ENCODE measurements at regions not wholly inside any gene's neighbourhood (a gene's known extent, or its start where the extent isn't known, plus 50 kb on each side); places are given as distances from the start of the nearest gene placed in this dataset.

DNA sequence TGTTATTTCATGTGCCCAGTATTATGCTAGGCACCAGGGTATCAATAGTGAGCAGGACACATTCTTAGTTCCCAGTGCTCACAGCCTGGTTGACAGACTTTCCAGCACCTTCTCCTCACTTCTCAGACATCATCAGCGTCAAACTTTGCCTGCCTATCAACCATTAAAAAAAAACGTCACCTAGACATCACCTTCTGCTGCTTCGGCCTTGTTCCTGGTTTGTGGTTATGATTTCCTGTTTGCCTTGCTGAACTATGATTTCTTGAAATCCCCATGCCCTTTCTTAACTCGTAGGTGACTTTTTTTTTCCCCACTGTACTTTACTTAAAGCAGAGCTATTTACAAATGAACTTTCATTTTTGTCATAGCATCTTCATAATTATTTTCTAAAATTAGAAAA, 60.4 kb upstream of the NABP1 start:
- no peak for DNase-seq

DNA sequence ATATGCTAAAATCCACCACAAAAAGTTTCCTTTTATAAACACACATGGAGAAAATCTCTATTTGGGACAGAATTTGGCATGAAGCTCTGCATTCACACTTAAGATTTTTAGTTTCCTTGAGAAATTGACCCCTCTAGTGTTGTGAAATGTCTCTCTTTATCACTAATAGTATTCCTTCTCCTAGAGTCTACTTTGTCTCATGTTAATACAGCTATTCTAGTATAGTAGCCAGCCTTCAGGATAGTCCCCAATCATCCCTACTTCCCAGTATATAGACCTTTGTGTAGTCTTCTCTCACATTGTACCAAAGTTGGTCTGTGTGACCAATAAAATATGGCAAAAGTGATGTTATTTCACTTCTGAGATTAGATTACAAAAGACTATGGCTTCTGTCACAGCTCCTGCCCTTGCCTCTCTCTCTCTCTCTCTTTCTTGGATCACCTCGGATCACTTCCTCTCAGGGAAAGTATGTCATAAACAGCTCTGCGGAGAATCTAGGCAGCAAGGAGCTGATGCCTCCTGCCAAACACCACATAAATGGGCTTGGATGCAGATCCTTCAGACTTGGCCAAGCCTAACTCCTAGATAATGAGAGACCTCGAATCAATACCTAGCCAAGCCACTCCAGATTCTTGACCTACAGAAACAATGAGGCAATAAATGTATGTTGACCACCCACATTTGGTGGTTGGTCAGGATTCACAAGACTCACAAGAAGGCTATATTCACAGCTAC, 59.7 kb upstream of the NABP1 start:
- no peak for DNase-seq

DNA sequence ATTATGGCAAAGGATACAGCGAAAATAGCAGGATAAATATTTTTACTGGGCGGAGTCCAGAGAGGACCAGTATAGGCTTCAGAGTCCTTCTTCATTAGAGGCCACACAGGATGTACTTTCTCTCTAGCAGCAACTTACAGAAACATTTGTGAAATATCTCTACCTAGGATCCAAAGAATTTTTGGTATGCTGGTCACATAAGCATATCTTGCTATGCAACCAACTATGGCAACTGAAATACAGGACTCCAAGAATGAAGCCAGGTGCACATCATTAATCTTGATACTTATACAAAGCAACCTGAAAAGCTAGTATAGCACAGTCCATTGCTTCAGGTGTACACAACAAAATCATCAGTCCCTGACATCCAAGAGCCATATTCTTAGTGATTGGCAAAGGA, 59.1 kb upstream of the NABP1 start:
- DNase-seq: no peak

DNA sequence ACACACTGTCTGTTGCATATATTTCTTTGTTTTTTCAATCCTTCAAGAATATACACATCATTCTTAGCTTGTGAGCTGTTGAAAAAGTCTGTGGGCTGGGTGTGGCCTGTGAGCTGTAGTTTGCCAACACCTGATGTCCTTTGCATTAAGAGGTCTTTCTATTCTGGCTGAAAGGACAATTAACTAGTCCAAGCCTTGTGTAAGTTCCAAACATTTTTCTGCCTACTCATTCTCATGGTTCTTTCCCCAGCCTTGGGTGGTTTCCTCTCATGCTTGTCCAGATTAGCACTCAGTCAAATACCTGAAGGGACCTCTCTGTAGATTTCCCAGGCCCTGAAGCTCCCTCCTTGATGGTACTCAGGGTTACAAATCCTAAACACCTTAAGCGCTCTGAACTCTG, 57.8 kb upstream of the NABP1 start:
- DNase-seq: no peak

DNA sequence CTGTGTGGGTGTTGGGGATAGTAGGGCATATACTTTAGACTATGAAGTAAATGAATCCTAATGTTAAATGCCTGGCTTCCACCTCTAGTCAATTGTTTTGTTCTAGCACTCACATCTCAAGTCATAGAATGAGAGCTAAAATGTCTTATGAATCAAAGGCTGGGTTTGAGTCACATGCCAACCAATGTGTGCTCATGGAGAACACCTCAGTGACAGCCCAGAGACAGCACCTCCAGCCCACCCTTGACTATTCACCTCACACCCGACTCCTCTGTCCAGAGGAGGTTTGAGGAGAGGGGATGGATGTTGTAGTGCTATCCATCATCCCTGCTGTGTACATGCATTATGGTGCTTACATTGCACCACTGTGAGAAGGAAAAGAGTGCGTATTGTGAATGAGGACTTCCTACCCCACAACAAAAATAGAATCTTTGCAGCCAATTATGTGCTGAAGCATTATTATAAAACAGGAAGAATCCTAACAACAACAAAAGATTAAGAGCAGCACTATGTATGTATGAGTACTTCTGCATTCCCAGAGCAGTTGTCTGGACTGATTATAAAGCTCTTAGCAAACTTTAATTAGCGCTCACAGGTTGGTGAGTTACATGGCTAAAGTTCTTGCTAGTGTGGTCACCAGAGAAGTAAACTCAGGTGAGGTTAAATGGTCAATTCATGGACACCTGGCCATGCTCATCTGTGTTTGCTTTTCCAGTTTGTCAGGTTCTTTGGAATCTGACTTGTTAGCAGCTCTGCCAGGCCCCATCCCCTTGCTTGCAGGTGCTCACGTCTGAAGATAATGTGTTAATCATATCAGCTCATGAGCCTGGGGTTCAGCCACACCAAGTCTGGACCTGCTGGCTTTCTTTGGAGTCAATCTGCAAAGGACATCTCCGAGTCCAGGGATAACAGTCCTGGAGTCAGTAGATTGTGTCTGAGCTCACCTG, 55.3 kb upstream of the NABP1 start:
- no peak for DNase-seq

DNA sequence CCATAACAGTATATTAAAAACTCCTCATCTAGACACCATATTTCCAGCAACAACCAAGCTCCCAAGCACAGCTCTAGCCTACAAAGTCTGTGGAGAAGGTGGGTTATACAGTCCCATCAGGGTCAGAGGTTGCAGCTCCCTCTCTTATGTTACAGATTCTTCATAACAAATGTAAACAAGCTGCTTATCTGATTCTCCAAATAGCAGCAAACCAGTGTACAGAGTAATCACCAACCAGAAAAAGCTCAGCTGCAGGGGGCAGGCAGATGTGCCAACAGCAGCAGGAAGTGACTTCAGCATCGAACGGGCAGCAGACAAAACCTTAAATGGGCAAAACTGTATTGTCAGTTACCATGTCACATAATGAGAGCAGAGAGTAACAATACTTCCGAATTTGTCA, 52.9 kb upstream of the NABP1 start:
- no peak for DNase-seq

DNA sequence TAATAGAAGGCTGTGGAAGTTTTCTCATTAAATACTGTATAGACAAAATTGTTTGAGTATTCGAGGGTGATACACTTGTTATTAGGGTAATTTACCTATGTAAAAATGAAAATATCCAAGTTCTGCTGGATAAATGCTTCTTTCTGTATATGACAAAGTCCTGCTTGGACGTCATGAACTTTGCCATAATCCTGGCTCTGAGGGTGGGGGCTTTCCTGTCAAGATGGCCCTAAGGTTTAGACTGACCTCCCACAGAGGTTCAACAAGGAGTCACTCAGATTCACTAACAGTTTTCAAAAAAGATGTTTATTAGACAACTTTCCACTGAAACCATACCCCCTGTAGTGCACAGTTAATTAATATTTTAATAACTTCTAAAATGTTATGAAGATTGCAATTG, 52.5 kb upstream of the NABP1 start:
- DNase-seq: no peak

DNA sequence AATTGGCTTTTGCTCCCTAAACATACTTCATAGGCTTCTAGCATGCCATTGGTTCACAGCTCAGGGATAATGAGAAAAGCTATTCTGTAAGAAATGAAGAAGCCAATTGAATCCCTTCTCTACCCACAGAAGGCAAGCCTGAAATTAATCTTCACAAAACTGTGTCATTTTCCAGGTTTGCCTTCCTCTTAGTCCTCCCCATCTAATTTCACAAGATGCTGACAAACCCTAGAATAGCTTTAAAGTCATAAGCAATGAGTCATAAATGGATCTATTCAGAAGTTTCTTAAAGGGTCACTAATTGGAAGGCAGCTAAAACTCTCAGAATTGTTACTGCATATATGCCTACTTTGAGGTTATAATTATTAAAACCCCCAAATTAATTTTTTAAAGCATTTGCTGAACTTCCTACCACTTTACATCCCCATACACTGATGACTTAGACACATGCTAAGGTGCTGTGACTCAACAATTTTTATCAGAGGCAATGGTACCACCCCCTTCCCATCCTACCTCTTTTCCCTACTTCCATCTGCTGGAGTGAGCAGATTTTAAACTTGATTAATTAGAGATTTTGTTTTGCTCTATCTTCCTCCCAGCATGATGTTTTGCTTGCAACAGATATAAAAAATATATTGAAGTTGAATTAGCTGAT, 51.3 kb upstream of the NABP1 start:
- DNase-seq: no peak

DNA sequence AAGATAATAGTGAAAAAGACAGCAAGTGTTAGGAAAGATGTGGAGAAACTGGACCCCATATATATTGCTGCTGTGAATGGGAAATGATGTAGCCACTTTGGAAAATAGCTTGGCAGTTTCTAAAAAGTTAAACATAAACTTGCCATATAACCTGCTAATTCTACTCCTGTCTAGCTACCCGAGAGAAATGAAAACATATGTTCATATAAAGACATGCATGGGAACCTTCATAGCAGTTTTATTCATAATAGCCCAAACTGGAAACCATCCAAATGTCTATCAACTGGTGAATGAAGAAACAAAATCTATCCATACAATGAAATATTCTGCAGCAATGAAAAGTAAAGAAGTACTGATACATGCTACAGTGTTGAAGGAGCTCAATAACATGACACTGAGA, 50.4 kb upstream of the NABP1 start:
- DNase-seq: no peak
